Erythroblast (primary cell): ENCODE measurements at regions not wholly inside any gene's neighbourhood (a gene's known extent, or its start where the extent isn't known, plus 50 kb on each side); places are given as distances from the start of the nearest gene placed in this dataset.

ENCODE experiments used
- GATA1 ChIP-seq: IDR thresholded peaks from 2 replicates; pipeline ENCODE4 v1.6.1; 2011; ENCODE audit warnings: low read depth, mild to moderate bottlenecking, control low read depth, low read length, moderate library complexity
- POLR2A ChIP-seq: IDR thresholded peaks from 2 replicates; pipeline ENCODE4 v1.6.1; 2011; ENCODE audit warnings: mild to moderate bottlenecking, low read length

GRCh38 chr5:89216606-89217005 lies 333.6 kb upstream of the MEF2C start:
- no peak for TF ChIP-seq POLR2A
- TF ChIP-seq GATA1: no peak
